ENCODE measurements at regions not wholly inside any gene's neighbourhood (a gene's known extent, or its start where the extent isn't known, plus 50 kb on each side); places are given as distances from the start of the nearest gene placed in this dataset.

- TF ChIP-seq CTCF (IDR thresholded peaks at IDR 0.05; ENCODE audit: extremely low read depth in 1 of 2, insufficient read depth in 1 of 2, low read depth in 1 of 2, low read length in 2 of 2) = no peak
- TF ChIP-seq POLR2A (IDR thresholded peaks at IDR 0.05; ENCODE audit: low read depth, low read length) = no peak
- no peak for TF ChIP-seq POLR2AphosphoS5 (IDR thresholded peaks at IDR 0.05; ENCODE audit: insufficient read depth, low read depth, low read length)
- no peak for TF ChIP-seq EZH2 (IDR thresholded peaks at IDR 0.05; ENCODE audit: borderline replicate concordance, low read depth, low read length, severe bottlenecking)
- no peak for TF ChIP-seq JUN (IDR thresholded peaks at IDR 0.05; ENCODE audit: borderline replicate concordance, insufficient read depth, insufficient read length, low read depth)
- TF ChIP-seq MYC (IDR thresholded peaks at IDR 0.05; ENCODE audit: low read depth, low read length) = no peak
- no peak for TF ChIP-seq FOS (IDR thresholded peaks at IDR 0.05; ENCODE audit: borderline replicate concordance, insufficient read depth, low read length)
- TF ChIP-seq MAX (IDR thresholded peaks at IDR 0.05; ENCODE audit: insufficient read depth, insufficient read length) = no peak
Measured at GRCh38 chr5:2094616-2094995, 211.9 kb upstream of the IRX4 start.

Data from endothelial cell of umbilical vein (primary cell).